Lung (tissue), 11 donors: ENCODE measurements at regions not wholly inside any gene's neighbourhood (a gene's known extent, or its start where the extent isn't known, plus 50 kb on each side); places are given as distances from the start of the nearest gene placed in this dataset.

Source experiments
- ATAC-seq: fragments of 200-7000 bp; cut with Tn5 transposase; one replicate; pipeline ENCODE4 v1.9.1; 2020; ENCODE audit warnings: moderate number of reproducible peaks; ENCODE audit not compliant: insufficient read depth, low FRiP score
- DNase-seq, 3 donors: peaks; one replicate each; pipeline ENCODE4 v3.0.0-alpha.2; 2013 to 2017
- H3K27ac ChIP-seq, 2 donors: one replicate each; pipeline ENCODE4 v1.5.1; 2013; ENCODE audit warnings: mild to moderate bottlenecking in 2 of 2, moderate library complexity in 2 of 2, control low read depth in 1 of 2, inconsistent platforms in 1 of 2, low read depth in 1 of 2, low read length in 1 of 2
- H3K27me3 ChIP-seq, 3 donors: one replicate each; pipeline ENCODE4 v1.5.1; 2013; ENCODE audit warnings: low read length in 2 of 3; ENCODE audit not compliant: control insufficient read depth in 3 of 3, insufficient read depth in 3 of 3
- H3K36me3 ChIP-seq, 4 donors: one replicate each; pipeline ENCODE4 v1.5.1; 2013; ENCODE audit warnings: low read length in 4 of 4, mild to moderate bottlenecking in 1 of 4, moderate library complexity in 1 of 4; ENCODE audit not compliant: control insufficient read depth in 4 of 4, insufficient read depth in 4 of 4
- H3K4me1 ChIP-seq, 5 donors: one replicate each; pipeline ENCODE4 v1.5.1; 2013; ENCODE audit warnings: low read length in 5 of 5, mild to moderate bottlenecking in 2 of 5, moderate library complexity in 1 of 5; ENCODE audit not compliant: control insufficient read depth in 5 of 5, insufficient read depth in 5 of 5
- H3K4me3 ChIP-seq: one replicate; pipeline ENCODE4 v1.5.1; 2013; ENCODE audit warnings: mild to moderate bottlenecking, control low read depth, moderate library complexity
- H3K9ac ChIP-seq, 2 donors: one replicate each; pipeline ENCODE4 v1.5.1; 2013; ENCODE audit warnings: low read length in 2 of 2, control low read depth in 1 of 2; ENCODE audit not compliant: insufficient read depth in 1 of 2
- H3K9me3 ChIP-seq, 4 donors: one replicate each; pipeline ENCODE4 v1.5.1; 2013; ENCODE audit warnings: low read length in 3 of 4, mild to moderate bottlenecking in 1 of 4, moderate library complexity in 1 of 4; ENCODE audit not compliant: control insufficient read depth in 4 of 4, insufficient read depth in 3 of 4
- WGBS, 2 donors: extraction: QIAGEN DNeasy Blood & Tissue Kit; methylation state at CpG; one replicate each; pipeline ENCODE4 v1.1.7; 2013; 5-methylcytosine and 5-hydroxymethylcytosine counted together
- TF ChIP-seq, protein P1 (sequence below): IDR thresholded peaks from 2 replicates; pipeline ENCODE4 v1.5.1; 2012; ENCODE audit warnings: mild to moderate bottlenecking; ENCODE audit errors: control extremely low read depth, extremely low read depth
- donor health status: control.
- donor health status: control.
- donor health status: Bipolar disorder and iron deficiency.
- donor health status: healthy.
- donor health status: DM: yes; HTN: yes; CAD: no.

DNA sequence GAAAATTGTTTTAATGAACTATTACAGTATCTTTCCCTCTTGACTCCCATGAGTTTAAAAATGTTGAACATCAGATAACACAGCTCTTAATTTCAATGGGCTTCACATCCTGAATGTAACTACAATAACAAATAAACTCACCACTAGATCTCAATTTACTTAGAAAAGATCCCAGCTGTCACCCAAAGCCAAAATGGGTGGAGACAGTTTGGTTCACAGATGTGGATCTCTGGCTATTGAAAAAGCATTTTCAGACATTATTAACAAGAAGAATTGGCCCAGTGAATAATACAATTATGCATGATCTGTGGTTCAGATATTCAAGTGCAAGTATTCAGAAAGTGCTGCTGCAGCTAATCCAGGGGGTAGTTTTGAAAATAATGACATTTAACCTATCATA is 184.7 kb upstream of the RALGAPA2 start:
- DNase-seq (peak in 2 of 3 donors; percentile 41 to 47), ATAC-seq (no peak)
- Histone ChIP-seq H3K36me3 (no peaks in the 10 kb centered on the region), H3K4me1 (peaks cover 0 to 19% (median 0%) of the 10 kb centered on the region in 5 donors), H3K9ac (no peak overlapping the region), H3K9me3 (peaks cover 0 to 2% (median 0%) of the 10 kb centered on the region in 4 donors), H3K27me3 (no peaks in the 10 kb centered on the region), H3K4me3 (no peak overlapping the region), H3K27ac (no peak overlapping the region)
- TF ChIP-seq, protein P1, sequence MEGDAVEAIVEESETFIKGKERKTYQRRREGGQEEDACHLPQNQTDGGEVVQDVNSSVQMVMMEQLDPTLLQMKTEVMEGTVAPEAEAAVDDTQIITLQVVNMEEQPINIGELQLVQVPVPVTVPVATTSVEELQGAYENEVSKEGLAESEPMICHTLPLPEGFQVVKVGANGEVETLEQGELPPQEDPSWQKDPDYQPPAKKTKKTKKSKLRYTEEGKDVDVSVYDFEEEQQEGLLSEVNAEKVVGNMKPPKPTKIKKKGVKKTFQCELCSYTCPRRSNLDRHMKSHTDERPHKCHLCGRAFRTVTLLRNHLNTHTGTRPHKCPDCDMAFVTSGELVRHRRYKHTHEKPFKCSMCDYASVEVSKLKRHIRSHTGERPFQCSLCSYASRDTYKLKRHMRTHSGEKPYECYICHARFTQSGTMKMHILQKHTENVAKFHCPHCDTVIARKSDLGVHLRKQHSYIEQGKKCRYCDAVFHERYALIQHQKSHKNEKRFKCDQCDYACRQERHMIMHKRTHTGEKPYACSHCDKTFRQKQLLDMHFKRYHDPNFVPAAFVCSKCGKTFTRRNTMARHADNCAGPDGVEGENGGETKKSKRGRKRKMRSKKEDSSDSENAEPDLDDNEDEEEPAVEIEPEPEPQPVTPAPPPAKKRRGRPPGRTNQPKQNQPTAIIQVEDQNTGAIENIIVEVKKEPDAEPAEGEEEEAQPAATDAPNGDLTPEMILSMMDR = no peak

DNA sequence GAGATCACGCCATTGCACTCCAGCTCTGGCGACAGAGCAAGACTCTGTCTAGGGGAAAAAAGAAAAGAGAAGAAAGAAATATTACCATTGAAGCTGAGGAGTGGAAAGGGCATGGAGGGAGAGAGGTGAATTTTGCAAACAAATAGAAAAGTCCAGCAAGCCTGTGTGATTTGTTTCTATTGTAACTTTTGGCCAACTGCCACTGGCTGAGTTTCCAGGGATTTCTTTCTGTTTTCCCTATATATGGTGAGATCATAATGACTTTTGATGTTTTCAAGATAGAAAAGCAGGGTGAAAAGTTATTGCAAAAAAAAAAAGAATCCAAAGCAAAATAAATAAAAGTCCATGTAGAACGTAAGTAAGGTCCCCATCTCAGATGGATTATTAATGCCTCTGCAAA is 184.2 kb upstream of the RALGAPA2 start:
- H3K4me3 ChIP-seq = no peak overlapping the region
- peaks cover 0 to 19% (median 0%) of the 10 kb centered on the region in 5 donors for H3K4me1 ChIP-seq
- TF ChIP-seq, protein P1 = no peak
- H3K9me3 ChIP-seq = peaks cover 0 to under 1% (median 0%) of the 10 kb centered on the region in 4 donors
- WGBS, 2 donors = 75 to 87% methylated on average over 3 of the region's 3 CpGs
- no peak overlapping the region for H3K9ac ChIP-seq
- ATAC-seq (no peak), DNase-seq (peak; percentile 36 to 81 (median 78))
- no peaks in the 10 kb centered on the region for H3K36me3 ChIP-seq
- H3K27ac ChIP-seq = no peak overlapping the region
- H3K27me3 ChIP-seq = no peaks in the 10 kb centered on the region

DNA sequence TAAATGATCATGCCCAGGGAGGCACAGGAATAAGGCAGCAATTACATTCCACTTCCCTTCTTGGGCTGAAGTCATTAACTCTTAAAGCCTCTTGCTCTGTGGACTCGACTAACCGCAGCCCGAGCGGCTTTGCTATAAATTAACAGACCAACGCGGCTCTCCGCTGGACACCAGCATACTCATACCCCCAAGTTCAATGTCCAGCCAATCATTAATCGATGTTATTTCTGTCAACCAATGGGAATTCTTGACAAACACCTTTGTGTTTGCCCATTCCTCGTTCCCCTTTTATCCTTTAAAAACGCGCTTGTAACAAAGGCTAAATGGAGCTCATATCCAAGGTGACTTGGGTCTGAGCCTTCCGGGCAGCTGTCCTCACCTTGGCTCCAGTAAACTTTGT is 183.1 kb upstream of the RALGAPA2 start:
- Histone ChIP-seq H3K9ac (no peak overlapping the region), H3K4me3 (no peak overlapping the region), H3K27ac (no peak overlapping the region), H3K27me3 (no peaks in the 10 kb centered on the region), H3K4me1 (peaks cover 0 to 19% (median 0%) of the 10 kb centered on the region in 5 donors), H3K36me3 (no peaks in the 10 kb centered on the region), H3K9me3 (no peaks in the 10 kb centered on the region)
- TF ChIP-seq, protein P1 = no peak
- ATAC-seq (no peak), DNase-seq (no peak)
- 92 to 94% methylated on average over 12 of the region's 12 CpGs for WGBS, 2 donors

DNA sequence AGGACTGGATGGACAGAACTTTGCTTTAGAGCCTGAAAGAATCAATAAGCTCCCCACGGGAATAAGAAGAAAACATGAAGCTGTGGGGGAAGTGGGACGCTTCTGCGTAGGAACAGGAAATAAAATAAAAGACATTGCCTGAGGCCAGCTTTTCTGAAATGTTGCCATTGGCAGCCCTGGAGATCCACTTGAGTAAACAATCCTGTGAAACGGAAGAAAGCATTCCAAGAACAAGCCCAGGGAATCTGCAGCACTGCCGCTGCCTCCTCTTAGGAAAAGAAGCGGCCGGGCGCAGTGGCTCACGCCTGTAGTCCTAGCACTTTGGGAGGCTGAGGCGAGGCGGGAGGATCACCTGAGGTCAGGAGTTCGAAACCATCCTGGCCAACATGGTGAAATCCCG is 182.3 kb upstream of the RALGAPA2 start:
- 60 to 70% methylated on average over 13 of the region's 13 CpGs for WGBS, 2 donors
- peak; percentile 57 to 77 (median 69) for DNase-seq

More for the DNA sequence above, 182.3 kb upstream of the RALGAPA2 start:
- Histone ChIP-seq H3K9me3 (no peaks in the 10 kb centered on the region), H3K4me3 (no peak overlapping the region), H3K27ac (no peak overlapping the region), H3K4me1 (peaks cover 0 to 19% (median 0%) of the 10 kb centered on the region in 5 donors), H3K27me3 (no peaks in the 10 kb centered on the region), H3K9ac (no peak overlapping the region), H3K36me3 (no peaks in the 10 kb centered on the region)
- TF ChIP-seq, protein P1 = no peak
- ATAC-seq = no peak
